WI38 (cell line): ENCODE measurements at regions not wholly inside any gene's neighbourhood (a gene's known extent, or its start where the extent isn't known, plus 50 kb on each side); places are given as distances from the start of the nearest gene placed in this dataset.

Source experiments
- H3K4me3 ChIP-seq: 2 replicates; pipeline ENCODE4 v1.5.1; 2011; ENCODE audit warnings: low read depth, mild to moderate bottlenecking, control low read depth, low read length
- TF ChIP-seq, protein P1 (sequence below): IDR thresholded peaks from 2 replicates; pipeline ENCODE4 v1.5.1; 2012; ENCODE audit warnings: low read depth, mild to moderate bottlenecking, control low read depth, low read length

- H3K4me3 ChIP-seq = no peak overlapping the region
- TF ChIP-seq, protein P1, sequence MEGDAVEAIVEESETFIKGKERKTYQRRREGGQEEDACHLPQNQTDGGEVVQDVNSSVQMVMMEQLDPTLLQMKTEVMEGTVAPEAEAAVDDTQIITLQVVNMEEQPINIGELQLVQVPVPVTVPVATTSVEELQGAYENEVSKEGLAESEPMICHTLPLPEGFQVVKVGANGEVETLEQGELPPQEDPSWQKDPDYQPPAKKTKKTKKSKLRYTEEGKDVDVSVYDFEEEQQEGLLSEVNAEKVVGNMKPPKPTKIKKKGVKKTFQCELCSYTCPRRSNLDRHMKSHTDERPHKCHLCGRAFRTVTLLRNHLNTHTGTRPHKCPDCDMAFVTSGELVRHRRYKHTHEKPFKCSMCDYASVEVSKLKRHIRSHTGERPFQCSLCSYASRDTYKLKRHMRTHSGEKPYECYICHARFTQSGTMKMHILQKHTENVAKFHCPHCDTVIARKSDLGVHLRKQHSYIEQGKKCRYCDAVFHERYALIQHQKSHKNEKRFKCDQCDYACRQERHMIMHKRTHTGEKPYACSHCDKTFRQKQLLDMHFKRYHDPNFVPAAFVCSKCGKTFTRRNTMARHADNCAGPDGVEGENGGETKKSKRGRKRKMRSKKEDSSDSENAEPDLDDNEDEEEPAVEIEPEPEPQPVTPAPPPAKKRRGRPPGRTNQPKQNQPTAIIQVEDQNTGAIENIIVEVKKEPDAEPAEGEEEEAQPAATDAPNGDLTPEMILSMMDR = no peak
Observed at GRCh38 chrX:13420545-13421183, 100.8 kb upstream of the ATXN3L start.

DNA sequence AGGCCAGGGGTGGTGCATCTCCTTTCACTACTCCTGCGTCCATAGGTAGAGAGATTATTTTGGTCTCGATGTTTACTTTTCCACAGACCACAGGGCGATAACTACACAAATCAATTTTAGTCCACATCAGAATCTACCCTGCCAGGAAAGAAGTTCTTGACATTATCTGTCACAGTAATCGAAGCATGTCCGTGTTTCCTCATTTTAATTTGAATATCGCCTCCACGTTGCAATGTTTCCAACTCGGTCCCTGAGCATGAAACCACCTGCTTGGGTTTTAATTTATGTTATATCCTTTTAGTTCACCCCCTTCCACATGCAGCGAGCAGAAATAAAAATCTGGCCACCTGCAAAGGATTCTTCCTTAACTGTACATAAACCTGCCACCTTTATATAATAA, 100.1 kb upstream of the ATXN3L start:
- no peak overlapping the region for H3K4me3 ChIP-seq
- TF ChIP-seq, protein P1 = no peak

GRCh38 chrX:13419276-13419675, 99.4 kb upstream of the ATXN3L start:
- H3K4me3 ChIP-seq = no peak overlapping the region
- TF ChIP-seq, protein P1 = no peak

- TF ChIP-seq, protein P1 = no peak
- H3K4me3 ChIP-seq = no peak overlapping the region
Observed at GRCh38 chrX:13418126-13419097, 98.6 kb upstream of the ATXN3L start.

DNA sequence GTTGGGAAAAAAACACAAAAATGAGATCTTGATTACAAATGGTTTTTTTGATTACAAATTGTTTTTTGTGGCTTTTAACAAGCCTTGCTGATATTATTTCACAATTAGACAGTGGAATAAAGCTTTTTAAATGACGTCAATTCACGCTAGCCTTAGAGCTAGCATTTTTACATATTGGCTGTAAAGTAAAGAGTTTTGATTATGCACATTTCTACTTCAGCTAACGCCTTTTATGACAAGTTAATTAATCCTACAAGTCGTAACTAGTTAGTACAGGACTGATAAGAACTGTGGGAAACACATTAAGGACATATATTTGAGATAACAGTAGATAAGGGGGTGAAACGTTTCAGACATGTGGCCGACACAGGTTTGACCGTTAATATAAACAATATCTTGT, 95.7 kb upstream of the ATXN3L start:
- TF ChIP-seq, protein P1 = no peak
- H3K4me3 ChIP-seq = no peak overlapping the region

GRCh38 chrX:13414006-13414647, 94.3 kb upstream of the ATXN3L start:
- H3K4me3 ChIP-seq = no peak overlapping the region
- TF ChIP-seq, protein P1 = no peak
